ENCODE measurements at regions not wholly inside any gene's neighbourhood (a gene's known extent, or its start where the extent isn't known, plus 50 kb on each side); places are given as distances from the start of the nearest gene placed in this dataset.

- TF ChIP-seq CTCF (IDR thresholded peaks at IDR 0.05) (no peak), POLR2A (IDR thresholded peaks at IDR 0.05) (no peak), POLR2AphosphoS5 (IDR thresholded peaks at IDR 0.05) (no peak)
These were observed 190.7 kb upstream of the CXCR4 start for GRCh38 chr2:136308611-136309010.
